PFSK-1 (cell line): ENCODE measurements at regions not wholly inside any gene's neighbourhood (a gene's known extent, or its start where the extent isn't known, plus 50 kb on each side); places are given as distances from the start of the nearest gene placed in this dataset.

Experiments
- FOXP2 ChIP-seq: optimal IDR thresholded peaks from 2 replicates; pipeline ENCODE3; 2011; ENCODE audit warnings: borderline replicate concordance, control low read depth, inconsistent platforms; ENCODE audit not compliant: insufficient read depth; ENCODE audit errors: extremely low read length, extremely low read depth
- POLR2AphosphoS5 ChIP-seq: IDR thresholded peaks from 2 replicates; pipeline ENCODE4 v1.6.1; 2012; ENCODE audit warnings: low read depth, mild to moderate bottlenecking, control low read depth, low read length, moderate library complexity
- REST ChIP-seq, 2 experiments: IDR thresholded peaks; 2 replicates each; pipeline versions ENCODE4 v1.6.1 to v1.8.0; 2011 to 2012; ENCODE audit warnings: low read depth in 2 of 2, low read length in 2 of 2, control low read depth in 1 of 2, inconsistent platforms in 1 of 2, mild to moderate bottlenecking in 1 of 2, moderate library complexity in 1 of 2; ENCODE audit not compliant: insufficient read depth in 1 of 2
- SIN3A ChIP-seq: IDR thresholded peaks from 2 replicates; pipeline ENCODE4 v1.6.1; 2012; ENCODE audit warnings: mild to moderate bottlenecking, low read length, moderate library complexity, borderline replicate concordance; ENCODE audit not compliant: insufficient read depth
- TAF1 ChIP-seq: IDR thresholded peaks from 2 replicates; pipeline ENCODE4 v1.6.1; 2012; ENCODE audit warnings: low read length, control low read depth, borderline replicate concordance; ENCODE audit not compliant: insufficient read depth

- TF ChIP-seq POLR2AphosphoS5 (no peak), TAF1 (no peak), FOXP2 (no peak), REST (IDR thresholded peaks at IDR 0.05; ENCODE audit: insufficient read depth in 1 of 2, low read depth in 2 of 2, low read length in 2 of 2) (no peak), SIN3A (no peak)
Measured at GRCh38 chr7:25493805-25494366, 265.6 kb upstream of the NPVF start.

GRCh38 chr7:25494896-25495295 is 266.6 kb upstream of the NPVF start:
- no peak for TF ChIP-seq FOXP2
- no peak for TF ChIP-seq SIN3A
- TF ChIP-seq TAF1: no peak
- no peak for TF ChIP-seq REST (IDR thresholded peaks at IDR 0.05; ENCODE audit: insufficient read depth in 1 of 2, low read depth in 2 of 2, low read length in 2 of 2)
- TF ChIP-seq POLR2AphosphoS5: no peak

GRCh38 chr7:25495342-25496250 is 267.3 kb upstream of the NPVF start:
- TF ChIP-seq POLR2AphosphoS5 (no peak), TAF1 (no peak), SIN3A (no peak), REST (IDR thresholded peaks at IDR 0.05; ENCODE audit: insufficient read depth in 1 of 2, low read depth in 2 of 2, low read length in 2 of 2) (no peak), FOXP2 (no peak)

GRCh38 chr7:25496476-25497368 is 268.4 kb upstream of the NPVF start:
- TF ChIP-seq FOXP2: no peak
- TF ChIP-seq SIN3A: no peak
- no peak for TF ChIP-seq REST (IDR thresholded peaks at IDR 0.05; ENCODE audit: insufficient read depth in 1 of 2, low read depth in 2 of 2, low read length in 2 of 2)
- no peak for TF ChIP-seq POLR2AphosphoS5
- no peak for TF ChIP-seq TAF1
